Right atrium auricular region (tissue), 2 donors: ENCODE measurements at regions not wholly inside any gene's neighbourhood (a gene's known extent, or its start where the extent isn't known, plus 50 kb on each side); places are given as distances from the start of the nearest gene placed in this dataset.

Source experiments
- DNase-seq: peaks from one replicate; pipeline ENCODE4 v3.0.0-alpha.2; 2019; ENCODE audit warnings: low spot score
- H3K27ac ChIP-seq, 2 donors: fragments of 200-600 bp; sonication (generic); 1 replicate in 1 of 2; 2 replicates in 1 of 2; pipeline ENCODE4 v1.5.1; 2016 to 2019
- H3K27me3 ChIP-seq, 2 donors: fragments of 200-600 bp; sonication (generic); one replicate each; pipeline versions ENCODE4 v1.5.1 to v1.6.0; 2017 to 2019
- H3K36me3 ChIP-seq: fragments of 200-600 bp; sonication (generic); one replicate; pipeline ENCODE4 v1.5.1; 2016
- H3K4me1 ChIP-seq, 2 donors: fragments of 200-600 bp; sonication (generic); one replicate each; pipeline versions ENCODE4 v1.5.1 to v1.6.0; 2017 to 2019
- H3K4me3 ChIP-seq, 2 donors: fragments of 200-600 bp; sonication (generic); 1 replicate in 1 of 2; 2 replicates in 1 of 2; pipeline ENCODE4 v1.5.1; 2017 to 2019; ENCODE audit warnings: mild to moderate bottlenecking in 1 of 2, moderate library complexity in 1 of 2
- H3K9me3 ChIP-seq, 2 donors: fragments of 200-600 bp; sonication (generic); one replicate each; pipeline ENCODE4 v1.5.1; 2019
- CTCF ChIP-seq, 2 donors: fragments of 200-600 bp; sonication (generic); IDR thresholded peaks; one replicate each; pipeline ENCODE4 v1.5.1; 2019; ENCODE audit warnings: antibody characterized with exemption in 2 of 2

GRCh38 chr5:117183326-117183725 lies 608.7 kb upstream of the SEMA6A start:
- no peak for DNase-seq
- no peak overlapping the region for H3K4me3 ChIP-seq
- H3K27ac ChIP-seq = no peak overlapping the region
- no peak for TF ChIP-seq CTCF (IDR thresholded peaks at IDR 0.05)
- no peaks in the 10 kb centered on the region for H3K9me3 ChIP-seq
- H3K27me3 ChIP-seq = no peaks in the 10 kb centered on the region
- no peaks in the 10 kb centered on the region for H3K4me1 ChIP-seq
- no peaks in the 10 kb centered on the region for H3K36me3 ChIP-seq

- Histone ChIP-seq H3K27ac (no peak overlapping the region), H3K4me1 (no peaks in the 10 kb centered on the region), H3K27me3 (no peaks in the 10 kb centered on the region), H3K36me3 (no peaks in the 10 kb centered on the region), H3K4me3 (no peak overlapping the region), H3K9me3 (no peaks in the 10 kb centered on the region)
- TF ChIP-seq CTCF (IDR thresholded peaks at IDR 0.05) = no peak
- no peak for DNase-seq
Measured at GRCh38 chr5:117182104-117182503, 607.5 kb upstream of the SEMA6A start.

GRCh38 chr5:117177302-117177701 lies 602.7 kb upstream of the SEMA6A start:
- no peak for TF ChIP-seq CTCF (IDR thresholded peaks at IDR 0.05)
- Histone ChIP-seq H3K27ac (no peak overlapping the region), H3K9me3 (no peaks in the 10 kb centered on the region), H3K4me3 (no peak overlapping the region), H3K4me1 (no peaks in the 10 kb centered on the region), H3K36me3 (no peaks in the 10 kb centered on the region), H3K27me3 (no peaks in the 10 kb centered on the region)
- DNase-seq = no peak

GRCh38 chr5:117165068-117165467 lies 590.4 kb upstream of the SEMA6A start:
- H3K4me1 ChIP-seq = no peaks in the 10 kb centered on the region
- H3K4me3 ChIP-seq = no peak overlapping the region
- no peak overlapping the region for H3K27ac ChIP-seq
- no peaks in the 10 kb centered on the region for H3K9me3 ChIP-seq
- no peaks in the 10 kb centered on the region for H3K27me3 ChIP-seq
- no peak for TF ChIP-seq CTCF (IDR thresholded peaks at IDR 0.05)
- DNase-seq = no peak
- no peaks in the 10 kb centered on the region for H3K36me3 ChIP-seq

- Histone ChIP-seq H3K27ac (no peak overlapping the region), H3K36me3 (no peaks in the 10 kb centered on the region), H3K4me1 (no peaks in the 10 kb centered on the region), H3K4me3 (no peak overlapping the region), H3K27me3 (no peaks in the 10 kb centered on the region), H3K9me3 (no peaks in the 10 kb centered on the region)
- no peak for TF ChIP-seq CTCF (IDR thresholded peaks at IDR 0.05)
- no peak for DNase-seq
Measured at GRCh38 chr5:117161718-117162335, 587.2 kb upstream of the SEMA6A start.

GRCh38 chr5:117160391-117160790 lies 585.8 kb upstream of the SEMA6A start:
- H3K9me3 ChIP-seq = no peaks in the 10 kb centered on the region
- H3K27ac ChIP-seq = no peak overlapping the region
- no peaks in the 10 kb centered on the region for H3K36me3 ChIP-seq
- no peak for TF ChIP-seq CTCF (IDR thresholded peaks at IDR 0.05)
- no peaks in the 10 kb centered on the region for H3K4me1 ChIP-seq
- no peak for DNase-seq
- no peaks in the 10 kb centered on the region for H3K27me3 ChIP-seq
- no peak overlapping the region for H3K4me3 ChIP-seq
